HG02938 (cell line): ENCODE measurements at regions not wholly inside any gene's neighbourhood (a gene's known extent, or its start where the extent isn't known, plus 50 kb on each side); places are given as distances from the start of the nearest gene placed in this dataset.
"Not testable (repeated sequence)": the region's sequence is repeated elsewhere in the genome, so short reads cannot be mapped to it uniquely, and the experiment has no call there.

Experiments used
- ATAC-seq: cut with Tn5 transposase; IDR thresholded peaks from one replicate; pipeline ENCODE4 v1.9.1; 2021; ENCODE audit warnings: mild to moderate bottlenecking, moderate library complexity; ENCODE audit not compliant: unreplicated experiment

DNA sequence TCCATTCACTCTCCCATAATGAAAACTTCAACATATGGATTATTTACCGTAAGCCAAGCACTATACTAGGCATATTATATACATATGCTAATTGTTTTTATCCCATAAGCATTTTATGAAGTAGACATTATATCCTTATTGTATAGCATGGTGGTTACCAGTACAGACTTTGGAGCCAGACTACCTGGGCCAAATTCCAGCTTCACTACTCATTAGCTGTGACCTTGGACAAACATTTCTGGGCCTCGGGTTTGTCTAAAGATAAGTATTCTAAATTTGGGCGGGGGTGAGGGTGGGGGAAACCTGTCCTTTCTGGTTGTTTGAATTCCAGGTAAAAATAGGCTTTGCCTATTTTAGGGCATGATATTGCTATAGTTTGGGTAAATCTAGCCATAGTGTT is 66.5 kb upstream of the P2RY1 start:
- ATAC-seq: no peak

DNA sequence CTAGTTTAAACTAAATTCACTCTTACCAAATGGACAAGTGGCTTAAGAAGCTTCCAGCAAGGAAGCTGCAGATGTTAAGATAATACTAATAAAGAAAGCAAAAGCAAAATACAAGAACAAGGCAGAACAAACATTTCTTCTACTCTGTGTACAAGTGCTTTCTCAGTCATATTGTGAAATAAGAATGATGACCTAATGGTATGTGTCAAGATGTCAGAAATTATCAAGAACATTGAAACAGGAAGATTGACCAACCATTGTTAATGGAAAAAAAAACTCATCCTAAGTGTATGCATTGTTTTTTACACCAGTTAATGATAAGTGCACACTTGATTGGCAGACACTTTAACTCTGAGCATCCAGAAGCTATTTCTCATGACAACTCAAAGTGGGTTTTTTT is 65.4 kb upstream of the P2RY1 start:
- peak; percentile 97 for ATAC-seq

DNA sequence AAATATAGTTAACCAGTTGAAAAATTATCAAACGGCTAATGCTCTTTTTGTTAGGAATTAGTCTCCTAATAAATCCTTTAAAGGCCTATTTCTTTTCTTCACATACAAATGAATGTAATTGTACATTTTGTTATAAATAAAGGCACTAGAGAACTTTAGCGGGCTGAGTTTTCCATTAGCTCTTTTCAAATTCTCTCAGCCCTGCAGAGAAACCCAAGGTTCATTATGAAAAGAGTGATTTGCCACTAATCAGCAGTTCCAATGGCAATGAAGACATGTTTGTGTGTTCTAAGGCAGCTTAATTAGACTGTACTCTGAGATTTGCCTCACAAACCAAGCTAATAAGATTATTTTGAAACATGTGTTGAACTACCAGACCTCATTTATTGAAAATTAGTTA is 64.6 kb upstream of the P2RY1 start:
- no peak for ATAC-seq

DNA sequence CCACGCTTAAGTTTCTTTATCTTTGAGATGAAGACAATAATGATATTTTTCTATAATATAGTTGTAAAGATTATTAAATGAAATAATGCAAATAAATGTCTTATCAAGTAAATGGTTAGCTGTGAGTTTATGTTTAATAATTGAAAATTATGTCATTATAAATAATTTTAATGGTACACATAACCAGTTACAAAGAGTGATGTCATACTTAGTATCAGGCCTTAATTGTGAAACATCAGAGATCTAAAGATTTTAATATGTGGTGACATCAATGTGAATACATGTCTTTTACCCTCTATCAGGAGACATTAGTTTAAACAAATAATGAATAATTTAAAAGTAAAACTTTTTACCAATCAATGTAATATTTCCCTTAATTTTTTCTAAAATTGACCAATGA is 63.8 kb upstream of the P2RY1 start:
- no peak for ATAC-seq

DNA sequence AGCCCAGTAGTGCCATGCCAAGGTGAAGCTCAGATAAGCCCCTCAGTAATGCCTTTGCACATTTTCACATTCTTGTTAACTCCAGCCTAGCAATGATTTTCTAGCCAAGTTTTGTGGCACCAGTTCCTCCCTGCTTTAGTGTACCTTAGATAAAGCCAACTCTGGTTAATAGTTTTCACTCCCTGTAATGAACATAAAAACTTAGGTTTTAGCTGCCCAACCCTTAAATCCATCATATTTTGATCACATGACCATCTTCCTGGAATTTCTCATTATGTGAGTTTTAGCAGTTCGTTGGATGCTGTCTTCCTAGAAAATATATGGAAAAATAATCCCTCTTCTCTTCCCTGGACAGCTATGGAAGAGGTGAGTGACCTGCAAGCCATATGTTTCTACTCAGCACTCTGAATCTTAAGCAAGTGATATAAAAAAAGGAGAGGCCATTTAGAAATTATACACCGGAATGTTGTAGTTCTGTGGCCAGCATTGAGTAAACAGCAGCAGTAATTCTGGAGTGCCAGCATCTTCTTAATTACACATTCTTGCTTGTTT is 62.2 kb upstream of the P2RY1 start:
- ATAC-seq: no peak

DNA sequence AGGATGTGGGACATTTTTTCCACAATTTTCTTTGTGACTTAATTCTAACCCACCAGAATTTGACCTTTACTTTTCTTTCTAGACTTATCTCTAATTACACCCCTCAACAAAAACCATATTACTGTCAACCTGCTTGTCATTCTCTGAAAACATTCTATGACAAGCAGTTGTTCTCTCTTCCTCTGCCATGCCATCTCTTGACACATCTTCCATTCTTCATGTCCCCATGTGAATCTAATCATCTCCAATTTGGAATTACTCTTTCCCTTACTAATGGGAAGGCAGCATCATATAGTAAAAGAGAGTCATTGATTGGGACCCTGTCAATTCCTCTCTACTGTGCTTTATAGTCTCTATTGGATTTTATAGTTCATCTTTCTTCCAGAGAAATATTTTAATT is 61.3 kb upstream of the P2RY1 start:
- ATAC-seq: no peak

DNA sequence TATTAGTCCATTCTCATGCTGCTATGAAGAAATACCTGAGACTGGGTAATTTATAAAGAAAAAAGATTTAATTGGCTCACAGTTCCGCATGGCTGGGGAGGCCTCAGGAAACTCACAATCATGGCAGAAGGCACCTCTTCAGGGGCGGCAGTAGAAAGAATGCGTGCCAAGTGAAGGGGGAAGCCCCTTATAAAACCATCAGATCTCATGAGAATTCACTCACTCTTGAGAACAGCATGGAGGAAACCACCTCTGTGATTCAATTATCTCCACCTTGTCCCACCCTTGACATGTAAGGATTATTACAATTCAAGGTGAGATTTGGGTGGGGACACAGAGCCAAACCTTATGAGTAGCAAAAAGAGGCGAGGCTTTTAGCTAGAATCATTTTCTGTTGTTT is 60.7 kb upstream of the P2RY1 start:
- ATAC-seq: not testable (repeated sequence)

DNA sequence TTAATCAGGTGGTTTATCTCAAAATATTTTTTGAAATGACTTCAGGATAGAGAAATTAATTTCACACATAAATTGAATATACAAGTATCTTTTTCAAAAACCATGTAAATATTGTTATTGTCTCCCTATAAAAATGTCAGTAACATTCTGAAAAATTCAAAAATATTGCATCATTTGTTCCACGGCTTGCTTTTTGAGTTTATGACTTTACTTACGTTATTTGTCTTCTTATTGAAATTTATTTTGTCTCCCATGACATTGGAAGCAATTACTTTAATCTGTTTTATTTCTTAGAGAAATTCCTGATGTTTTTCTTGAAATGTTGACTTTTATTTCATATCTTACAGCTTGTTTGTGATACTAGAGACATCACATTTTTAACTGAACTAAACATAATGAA is 56.9 kb upstream of the P2RY1 start:
- no peak for ATAC-seq

DNA sequence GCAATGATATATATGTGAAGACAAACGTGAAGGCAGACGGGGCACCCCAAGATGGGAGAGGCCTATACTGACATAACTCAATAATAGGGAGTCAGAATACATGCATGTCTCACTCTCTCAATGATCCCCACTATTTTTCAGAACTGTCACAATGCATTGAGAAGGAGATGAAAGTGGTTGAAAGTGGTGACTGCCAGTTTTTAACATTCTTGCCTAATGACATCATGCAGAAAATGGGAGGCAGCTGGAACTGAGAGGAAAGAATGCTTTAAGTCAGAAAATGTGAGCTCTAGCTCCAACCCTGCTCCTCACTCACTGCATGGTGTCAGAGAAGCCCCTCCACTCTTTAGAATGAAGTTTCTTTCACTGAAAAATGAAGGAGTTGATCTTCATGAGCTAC is 55.3 kb upstream of the P2RY1 start:
- ATAC-seq: no peak

DNA sequence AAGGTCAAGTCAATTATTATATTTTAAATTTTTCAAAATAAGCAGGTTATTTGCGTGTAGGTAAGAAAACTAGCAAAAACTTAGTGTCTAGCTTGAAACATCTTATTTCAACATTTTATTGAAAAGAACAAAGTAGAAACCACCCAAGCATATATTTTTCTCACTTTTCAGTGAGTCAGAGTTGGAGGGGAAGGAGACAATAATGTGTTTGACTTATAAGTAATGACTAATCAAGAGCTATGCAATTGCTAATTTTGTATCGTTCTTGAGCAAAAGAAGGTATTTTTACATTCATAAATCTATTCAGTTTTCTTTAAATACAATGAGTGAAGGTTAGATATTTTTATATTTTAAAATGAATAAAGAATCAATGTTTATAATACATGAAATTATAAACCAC is 54.4 kb upstream of the P2RY1 start:
- ATAC-seq: no peak

DNA sequence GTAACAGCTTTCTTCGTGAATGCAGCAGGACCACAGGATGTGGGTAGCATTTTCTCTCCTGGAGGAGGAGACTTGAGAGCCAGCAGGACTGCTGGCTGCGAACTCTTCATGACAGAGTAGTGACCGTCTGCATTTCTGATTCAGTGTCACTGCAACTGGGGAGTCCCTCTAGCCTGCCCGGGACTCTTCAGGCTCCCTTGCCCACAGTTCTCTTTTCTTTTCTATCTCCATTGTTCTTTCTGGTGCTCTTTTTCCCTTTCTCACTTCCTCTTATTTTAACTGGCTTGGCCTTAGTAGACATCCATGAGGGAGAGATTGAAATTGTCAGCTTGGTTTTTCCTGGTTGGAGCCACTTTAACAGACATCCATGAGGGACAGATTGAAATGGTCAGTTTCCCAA is 49.9 kb upstream of the P2RY1 start:
- ATAC-seq: no peak
